ENCODE measurements at regions not wholly inside any gene's neighbourhood (a gene's known extent, or its start where the extent isn't known, plus 50 kb on each side); places are given as distances from the start of the nearest gene placed in this dataset.

- DNase-seq: no peak
Measured at GRCh38 chr2:215615067-215615802, 179.4 kb upstream of the FN1 start.

DNA sequence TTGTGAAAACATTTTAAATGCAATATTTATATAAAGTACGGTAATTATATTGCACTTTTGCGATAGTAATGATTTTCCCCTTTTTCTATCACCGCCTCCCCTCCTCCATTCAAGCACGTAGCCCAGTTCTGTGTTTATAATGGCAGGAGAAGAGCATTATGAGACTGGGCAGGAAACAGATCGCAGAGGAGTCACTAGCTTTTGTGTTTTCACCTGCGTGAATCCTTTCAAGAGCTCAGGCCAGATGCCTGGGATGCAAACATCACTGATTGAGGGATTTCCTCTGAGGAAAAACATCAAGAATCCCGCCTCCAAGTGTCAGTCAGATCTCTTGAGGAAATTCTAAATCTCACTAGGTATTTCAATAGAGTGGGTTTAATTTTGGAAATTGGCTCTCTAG is 178.4 kb upstream of the FN1 start:
- DNase-seq: no peak

DNA sequence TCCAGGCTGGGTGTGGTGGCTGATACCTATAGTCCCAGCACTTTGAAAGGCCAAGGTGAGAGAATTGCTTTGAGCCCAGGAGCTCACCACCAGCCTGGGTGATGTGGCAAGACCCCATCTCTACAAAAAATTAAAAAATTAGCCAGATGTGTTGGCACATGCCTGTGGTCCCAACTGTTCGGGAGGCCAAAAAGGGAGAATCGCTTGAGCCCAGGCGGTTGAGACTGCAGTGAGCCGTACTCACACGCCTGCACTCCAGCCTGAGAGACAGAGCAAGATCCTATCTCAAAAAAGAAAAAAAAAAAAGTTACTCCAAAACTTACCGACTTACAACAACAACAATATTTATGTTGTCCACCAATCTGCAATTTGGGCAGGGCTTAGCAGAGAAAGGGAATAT is 178.0 kb upstream of the FN1 start:
- DNase-seq: no peak

- DNase-seq: no peak
Measured at GRCh38 chr2:215613280-215613679, 177.4 kb upstream of the FN1 start.

GRCh38 chr2:215612786-215613185 is 176.9 kb upstream of the FN1 start:
- peak; percentile 91 for DNase-seq

DNA sequence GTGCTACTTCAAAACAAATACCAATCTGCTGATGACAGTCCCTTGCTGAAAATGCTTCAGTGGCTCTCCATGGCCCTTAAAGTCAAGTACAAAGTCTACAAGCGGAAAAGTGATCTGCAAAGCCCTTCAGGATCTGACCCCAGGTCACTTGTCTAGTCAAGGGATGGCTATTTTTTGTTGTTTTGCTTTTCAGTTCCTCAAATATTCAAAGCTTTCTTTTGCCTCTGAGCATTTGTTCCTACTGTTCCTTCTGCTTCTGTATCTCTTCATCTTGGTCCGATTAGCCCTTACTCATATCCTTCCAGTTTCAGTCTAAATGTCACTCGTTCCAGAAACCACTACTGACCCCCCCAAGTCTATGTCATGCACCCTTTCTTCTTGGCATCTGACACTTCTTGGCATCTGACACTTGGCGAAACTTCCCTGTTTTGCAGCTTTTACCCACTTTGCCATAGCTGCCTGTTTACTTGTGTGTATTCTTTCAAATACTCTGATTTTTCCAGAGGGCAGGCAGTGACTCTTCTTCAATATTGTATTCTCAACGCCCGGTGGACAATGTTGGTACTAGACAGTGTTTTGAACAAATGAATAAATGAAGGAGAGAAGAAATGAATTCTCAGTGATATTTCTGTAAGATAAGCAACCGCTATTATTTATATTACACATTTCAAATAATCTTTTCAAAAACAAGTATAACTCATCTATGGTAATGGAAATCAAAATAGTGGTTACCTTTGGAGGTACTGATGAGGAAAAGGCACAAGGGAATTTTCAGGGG is 175.9 kb upstream of the FN1 start:
- peak; percentile 81 for DNase-seq

- DNase-seq: no peak
Measured at GRCh38 chr2:215609089-215610032, 173.5 kb upstream of the FN1 start.

GRCh38 chr2:215607766-215608165 is 171.9 kb upstream of the FN1 start:
- no peak for DNase-seq

DNA sequence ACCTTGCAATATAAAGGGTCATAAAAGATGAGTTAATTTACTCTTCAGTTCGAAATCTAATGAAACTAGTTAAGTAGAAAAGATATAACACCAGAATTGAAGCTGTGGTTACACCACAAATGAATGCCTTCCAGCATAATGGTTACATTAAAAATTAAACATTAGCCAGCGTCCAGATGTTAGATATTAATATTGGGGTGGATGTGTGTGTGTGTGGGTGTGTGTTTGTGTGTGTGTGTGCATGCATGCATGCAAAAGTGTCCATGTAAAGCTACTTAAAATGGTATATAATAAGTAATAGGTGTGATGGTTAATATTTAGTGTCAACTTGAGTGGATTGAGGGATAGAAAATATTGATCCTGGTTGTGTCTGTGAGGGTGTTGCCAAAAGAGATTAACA is 170.4 kb upstream of the FN1 start:
- no peak for DNase-seq

GRCh38 chr2:215605214-215605613 is 169.3 kb upstream of the FN1 start:
- no peak for DNase-seq

DNA sequence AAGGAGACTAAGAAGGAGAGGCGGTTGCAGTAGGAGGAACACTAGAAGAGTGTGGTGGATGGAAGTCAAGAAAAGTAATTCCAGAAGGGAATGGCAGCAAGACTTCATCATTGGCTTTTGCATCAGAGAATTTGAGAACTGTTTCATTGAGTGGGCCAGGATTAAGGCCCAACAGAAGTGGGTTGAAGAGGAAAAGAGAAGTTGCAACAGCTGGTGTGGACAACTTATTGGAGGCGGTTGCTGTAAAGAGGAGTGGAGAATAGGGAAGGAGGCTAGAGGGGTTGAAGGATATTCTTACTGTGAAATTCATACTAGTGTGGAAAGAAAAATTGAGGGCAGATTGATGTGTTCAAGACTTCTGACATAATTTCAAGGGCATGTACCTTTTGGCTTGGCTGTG is 168.7 kb upstream of the FN1 start:
- peak; percentile 83 for DNase-seq

- DNase-seq: no peak
Measured at GRCh38 chr2:215603440-215603839, 167.6 kb upstream of the FN1 start.

DNA sequence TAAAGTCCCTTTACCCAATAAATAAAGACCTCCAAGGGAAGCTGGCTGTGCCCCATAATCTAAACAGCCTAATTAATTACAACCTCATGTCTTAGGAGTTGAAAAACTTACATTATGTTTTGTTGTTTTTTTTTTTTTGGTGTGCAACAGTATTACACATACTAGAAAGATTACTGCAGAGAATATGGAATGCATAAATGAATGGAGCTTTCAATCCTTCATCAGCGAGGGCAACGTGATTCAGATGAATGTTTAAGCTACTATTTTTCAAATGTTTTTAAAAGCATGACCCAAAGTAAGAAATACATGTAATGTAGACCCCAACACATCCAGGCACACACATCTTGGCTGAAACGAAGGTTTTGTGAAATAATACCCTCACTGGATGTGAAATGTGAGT is 167.1 kb upstream of the FN1 start:
- no peak for DNase-seq

GRCh38 chr2:215601990-215602721 is 166.3 kb upstream of the FN1 start:
- DNase-seq: no peak

DNA sequence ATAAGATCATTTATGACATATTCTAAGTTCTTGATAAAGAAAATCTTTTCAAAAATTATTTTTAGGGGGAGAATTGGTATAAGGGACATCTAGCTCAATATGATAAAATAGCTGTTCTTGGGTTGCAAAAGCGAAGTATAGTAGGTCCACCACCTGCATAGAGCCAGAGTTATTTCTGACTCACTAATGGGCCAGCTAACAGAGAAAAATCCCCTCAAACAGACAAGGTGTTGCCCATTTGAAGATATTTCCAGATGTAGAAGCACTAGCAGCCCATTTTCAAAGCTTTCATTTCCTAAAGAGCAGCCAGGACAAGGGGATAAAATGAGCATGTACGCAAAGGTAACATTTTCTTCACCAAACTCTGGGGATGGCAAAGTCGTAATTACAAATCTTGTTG is 165.7 kb upstream of the FN1 start:
- DNase-seq: no peak

DNA sequence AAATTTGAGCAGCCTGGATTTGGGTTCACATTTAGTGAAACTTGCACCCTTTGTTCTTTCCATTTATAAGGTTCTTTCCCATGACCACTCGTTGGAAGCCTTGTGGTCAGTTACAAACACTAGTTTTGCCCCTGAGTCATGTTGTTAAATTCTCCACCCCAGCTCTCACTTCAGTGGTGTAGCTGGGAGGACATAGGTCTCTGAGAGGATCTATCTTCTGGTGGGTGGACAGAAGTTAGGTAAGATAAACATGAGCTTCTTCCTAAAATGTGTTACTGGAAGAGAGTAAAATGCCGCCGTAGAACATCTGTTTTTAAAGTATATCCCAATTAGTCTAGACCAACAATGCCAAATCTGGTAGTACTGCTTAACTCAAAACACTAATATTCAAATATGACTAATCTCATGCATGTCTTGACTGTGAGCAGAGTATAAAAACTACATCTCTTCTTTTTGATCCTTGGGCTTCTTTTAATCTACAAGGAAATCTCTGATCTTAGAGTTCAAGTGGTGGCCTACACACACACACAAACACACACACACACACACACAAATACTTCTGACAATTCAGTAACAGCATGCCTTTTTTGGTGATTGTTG is 162.6 kb upstream of the FN1 start:
- peak; percentile 85 for DNase-seq

DNA sequence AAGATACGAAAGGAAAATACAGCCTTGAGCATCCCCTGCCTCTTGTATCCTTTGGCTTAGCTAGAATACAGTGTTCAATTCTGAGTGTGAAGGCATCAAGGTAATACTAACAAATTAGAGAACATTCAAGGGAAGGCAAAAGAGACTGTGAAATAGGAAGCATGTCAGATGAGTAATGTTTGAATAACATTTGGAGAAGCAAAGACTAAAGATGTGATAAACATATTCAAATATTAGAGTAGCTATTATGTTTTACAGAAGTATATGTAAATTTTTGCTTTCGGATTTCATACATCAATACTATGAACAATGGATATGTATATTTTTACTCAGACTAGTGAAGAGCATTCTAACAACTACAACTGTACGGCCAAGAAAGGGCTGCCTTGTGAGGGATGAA is 161.7 kb upstream of the FN1 start:
- peak; percentile 50 for DNase-seq

GRCh38 chr2:215594766-215595165 is 158.9 kb upstream of the FN1 start:
- DNase-seq: peak; percentile 79

GRCh38 chr2:215590010-215590745 is 154.3 kb upstream of the FN1 start:
- no peak for DNase-seq

DNA sequence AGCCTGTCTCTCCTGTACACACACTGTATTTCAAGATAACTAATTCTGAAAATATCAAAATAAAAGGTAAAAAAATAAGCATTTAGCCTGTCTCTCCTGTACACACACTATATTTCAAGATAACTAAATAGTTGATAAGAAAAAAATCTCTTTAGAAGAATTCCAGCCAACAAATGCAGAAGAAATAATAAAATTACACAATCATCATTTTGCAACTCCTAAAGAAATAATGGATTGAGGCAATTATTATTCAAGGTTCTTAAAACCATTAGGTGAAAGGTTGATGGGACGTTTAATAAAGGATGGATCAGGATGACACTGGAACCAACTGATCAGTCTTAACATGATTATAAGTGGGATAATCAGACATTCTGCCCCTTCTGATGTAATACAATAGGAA is 148.0 kb upstream of the FN1 start:
- peak; percentile 35 for DNase-seq

- peak; percentile 72 for DNase-seq
Measured at GRCh38 chr2:215579809-215580208, 143.9 kb upstream of the FN1 start.

DNA sequence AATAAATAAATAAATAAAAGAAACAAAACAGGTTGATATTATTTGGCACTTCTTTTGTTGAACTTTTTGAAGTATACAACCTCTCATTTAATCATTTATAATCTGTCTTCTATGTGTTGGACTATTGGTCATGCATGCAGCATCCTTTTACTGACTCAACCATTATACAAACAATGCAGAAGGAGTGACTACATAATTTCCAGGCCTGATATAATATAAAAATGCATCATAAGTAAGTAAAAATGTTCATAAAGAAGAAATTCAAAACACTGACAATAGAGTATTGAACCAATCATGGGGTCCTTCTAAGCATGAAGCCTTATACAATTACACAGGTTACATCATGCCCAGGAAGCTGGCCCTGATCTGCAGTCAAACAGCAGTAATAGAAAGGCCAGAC is 141.5 kb upstream of the FN1 start:
- no peak for DNase-seq

Data from inflammatory macrophage treated with lipopolysaccharide for 4 hours (primary cell).